Activated CD8-positive, alpha-beta memory T cell treated with anti-CD3 and anti-CD28 coated beads for 48 hours (primary cell): ENCODE measurements at regions not wholly inside any gene's neighbourhood (a gene's known extent, or its start where the extent isn't known, plus 50 kb on each side); places are given as distances from the start of the nearest gene placed in this dataset.

Experiments
- DNase-seq, 3 experiments: peaks; one replicate each; pipeline ENCODE4 v3.0.0-alpha.2; 2020; ENCODE audit warnings: low read depth in 2 of 3, low spot score in 2 of 3

DNA sequence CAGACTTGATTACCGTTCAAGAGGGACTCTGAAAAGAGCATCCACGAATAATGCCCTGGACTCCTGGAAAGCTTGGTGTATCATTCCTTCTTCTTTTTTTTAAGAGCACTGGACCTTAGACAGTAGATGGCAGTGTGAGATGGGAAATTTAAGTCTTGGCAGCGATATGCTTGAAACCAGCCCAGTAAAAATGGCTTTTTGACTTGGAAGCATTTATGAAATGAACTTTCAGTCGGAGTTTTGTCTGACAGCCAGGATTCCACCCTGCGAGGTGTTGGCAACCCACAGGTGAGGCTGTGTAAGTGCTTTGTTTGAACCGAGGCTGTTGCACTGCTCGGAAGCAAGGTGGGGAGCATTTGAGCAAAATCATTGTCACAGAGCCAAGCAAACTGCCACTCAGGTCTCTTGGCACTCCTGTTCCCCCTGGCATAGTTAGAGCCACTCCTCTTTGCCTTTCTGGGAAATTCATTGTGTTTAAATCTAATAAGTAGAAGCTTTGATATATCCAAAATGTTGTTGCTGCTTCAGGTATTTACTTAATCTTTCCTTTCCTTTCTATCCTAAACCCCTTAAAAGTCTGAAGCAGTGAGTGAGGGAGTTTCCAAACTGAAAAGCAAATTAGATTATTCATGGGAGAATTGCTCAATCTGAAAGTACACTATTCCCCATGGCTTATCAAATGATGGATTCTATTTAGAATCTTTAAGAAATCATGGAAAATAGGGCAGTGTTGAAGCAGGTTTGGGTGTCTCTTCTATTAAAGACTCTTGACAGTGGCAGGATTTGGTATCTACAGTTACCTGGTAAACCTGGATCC, 272.8 kb upstream of the SLC35B3 start:
- no peak for DNase-seq

DNA sequence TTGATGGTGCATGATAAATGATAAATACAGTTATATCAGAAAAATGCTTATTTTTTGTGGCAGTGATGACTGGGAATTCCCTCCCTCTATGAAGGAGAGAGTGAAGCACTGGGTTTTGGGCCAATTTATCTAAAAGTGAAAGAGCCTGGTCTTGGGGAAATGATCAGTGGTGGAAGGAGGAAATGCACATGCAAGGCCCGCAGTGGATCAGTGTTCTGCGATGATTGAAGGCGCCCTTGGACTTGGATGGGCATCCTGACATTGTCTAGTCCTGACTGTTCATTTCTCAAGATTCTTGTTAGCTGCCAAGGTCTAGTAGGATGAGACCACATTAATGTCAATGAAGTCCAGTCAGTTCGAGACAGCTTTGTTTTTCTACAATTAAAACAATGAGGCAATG, 272.0 kb upstream of the SLC35B3 start:
- DNase-seq = no peak

DNA sequence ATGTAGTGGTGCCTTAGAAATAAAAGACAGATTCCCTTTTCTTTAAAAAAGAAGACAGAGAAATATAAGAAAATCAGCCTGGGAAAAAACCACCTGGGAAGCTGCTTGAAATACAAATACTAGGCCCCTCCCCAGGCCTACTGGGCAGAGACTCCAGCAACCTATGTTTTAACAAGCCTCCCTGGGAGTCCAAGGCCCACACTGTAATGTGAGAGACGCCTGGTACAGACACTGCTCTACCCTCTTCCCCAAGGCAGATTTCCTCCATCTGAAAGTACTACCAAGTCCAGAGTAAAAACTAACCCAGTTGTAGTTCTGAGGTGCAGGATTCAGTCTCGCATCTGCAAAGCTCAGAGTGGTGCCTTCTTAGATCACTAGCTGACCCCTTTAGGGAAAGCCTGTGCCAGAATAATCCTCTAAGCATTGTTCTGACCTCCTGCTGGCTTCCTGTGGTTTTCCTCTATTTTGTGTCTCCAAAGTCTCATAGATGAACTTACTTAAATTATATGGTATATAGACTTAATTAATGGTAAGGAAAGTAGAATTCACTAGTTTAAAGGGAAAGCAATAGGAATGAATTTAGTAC, 270.2 kb upstream of the SLC35B3 start:
- no peak for DNase-seq

DNA sequence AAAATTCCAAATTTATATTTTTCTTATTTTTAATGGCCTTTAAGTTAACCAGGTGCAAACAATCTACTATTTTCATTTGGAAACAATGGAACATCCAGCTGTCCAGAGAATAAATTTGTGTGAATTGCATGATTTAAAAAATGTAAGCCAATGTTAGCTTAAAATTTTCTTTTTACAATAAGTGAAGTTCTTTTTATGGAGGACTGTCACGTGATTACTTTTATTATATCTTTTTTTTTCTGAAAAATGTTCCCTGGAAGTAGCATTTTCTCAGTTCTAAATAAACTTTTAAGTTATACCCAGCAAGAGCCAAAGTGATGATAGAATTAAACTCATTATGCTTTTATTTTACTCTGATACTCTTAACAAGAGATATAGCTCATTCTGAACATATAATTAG, 267.7 kb upstream of the SLC35B3 start:
- no peak for DNase-seq

DNA sequence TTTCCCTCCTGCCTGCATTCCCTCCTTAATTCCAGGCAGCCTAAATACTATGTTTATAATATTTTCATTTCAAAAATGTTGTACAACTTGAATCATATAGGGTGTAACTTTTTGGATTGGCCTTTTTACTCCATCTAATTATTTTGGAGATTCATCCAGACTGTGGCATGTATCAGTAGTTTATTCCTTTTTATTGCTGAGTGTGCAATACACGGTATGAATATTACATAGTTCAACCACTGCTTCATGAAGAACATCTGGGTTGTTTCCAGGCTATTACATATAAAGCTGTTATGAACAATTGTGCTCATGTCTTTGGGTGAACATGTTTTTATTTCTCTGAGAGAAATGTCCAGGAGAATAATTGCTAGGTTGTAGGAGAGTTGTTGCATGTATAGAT, 253.5 kb upstream of the SLC35B3 start:
- no peak for DNase-seq

DNA sequence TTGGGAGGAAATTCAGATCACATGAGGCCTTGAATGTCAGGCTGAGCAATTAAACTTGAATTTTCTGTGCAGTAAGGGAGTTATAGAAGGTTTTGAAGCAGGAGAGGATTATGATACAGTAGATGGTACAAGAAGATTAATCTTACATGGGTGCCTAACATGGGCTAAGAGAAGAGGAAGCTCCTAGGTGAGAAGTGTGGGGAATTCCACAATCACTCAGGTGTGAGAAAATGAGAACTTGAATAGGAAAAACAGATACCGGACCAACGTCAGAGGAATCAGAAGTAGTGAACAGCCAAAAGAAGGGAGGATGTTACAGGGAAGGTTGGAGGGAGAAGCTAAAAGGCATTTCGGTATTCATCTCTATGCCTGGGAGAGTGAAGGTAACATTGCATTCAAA, 250.7 kb upstream of the SLC35B3 start:
- no peak for DNase-seq

DNA sequence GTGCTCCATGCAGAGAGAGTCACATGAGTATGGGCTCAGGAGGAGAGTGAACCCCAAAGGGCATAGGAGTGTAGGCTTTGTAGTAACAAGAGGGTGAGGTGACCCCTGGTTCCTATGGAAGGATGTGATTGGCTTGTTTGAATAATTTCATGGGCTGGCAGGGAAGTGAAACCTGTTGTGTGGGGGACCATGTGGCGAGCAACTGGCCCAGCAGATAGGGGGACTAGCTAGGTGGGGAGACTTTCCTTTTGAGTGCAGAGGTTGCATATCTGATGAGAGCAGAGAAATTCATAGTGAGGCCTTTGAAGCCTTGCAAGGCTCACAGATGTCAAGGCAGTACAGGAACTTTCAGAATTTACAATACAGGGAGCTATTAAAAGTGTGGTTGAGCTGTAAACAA, 247.9 kb upstream of the SLC35B3 start:
- DNase-seq = no peak

DNA sequence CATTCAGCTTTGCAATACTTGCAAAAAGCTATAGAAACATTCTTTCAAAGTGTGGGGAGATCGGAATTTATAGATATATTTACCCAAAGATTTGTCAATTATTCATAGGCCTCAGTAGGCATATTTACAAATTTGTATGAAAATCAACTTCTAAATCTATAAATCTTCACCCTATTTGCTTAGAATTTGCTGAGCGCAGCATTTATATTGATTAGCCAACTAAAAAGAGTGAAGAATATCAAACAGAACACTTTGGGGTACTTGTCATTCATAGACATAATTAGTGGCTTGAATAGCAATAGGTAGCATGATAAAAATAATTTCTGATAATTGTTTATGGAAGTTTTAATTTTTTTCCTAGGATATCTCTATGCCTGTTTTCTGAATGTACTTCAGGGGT, 244.5 kb upstream of the SLC35B3 start:
- no peak for DNase-seq

DNA sequence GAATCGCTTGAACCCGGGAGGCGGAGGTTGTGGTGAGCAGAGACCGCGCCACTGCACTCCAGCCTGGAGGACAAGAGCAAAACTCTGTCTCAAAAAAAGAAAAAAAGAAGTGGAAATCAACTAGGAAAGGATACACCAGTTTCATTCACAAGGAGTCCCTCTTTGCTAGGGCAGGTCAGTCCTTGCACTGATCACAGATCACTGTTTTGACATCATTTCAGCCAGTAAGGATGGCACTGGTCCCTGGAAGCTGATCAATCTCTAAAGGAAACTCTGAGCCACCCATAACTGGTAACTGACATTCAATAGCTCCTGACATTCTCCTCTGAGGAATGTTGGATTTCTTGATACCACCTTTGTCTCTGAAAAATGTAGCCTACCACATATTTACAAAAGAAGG, 243.1 kb upstream of the SLC35B3 start:
- no peak for DNase-seq

DNA sequence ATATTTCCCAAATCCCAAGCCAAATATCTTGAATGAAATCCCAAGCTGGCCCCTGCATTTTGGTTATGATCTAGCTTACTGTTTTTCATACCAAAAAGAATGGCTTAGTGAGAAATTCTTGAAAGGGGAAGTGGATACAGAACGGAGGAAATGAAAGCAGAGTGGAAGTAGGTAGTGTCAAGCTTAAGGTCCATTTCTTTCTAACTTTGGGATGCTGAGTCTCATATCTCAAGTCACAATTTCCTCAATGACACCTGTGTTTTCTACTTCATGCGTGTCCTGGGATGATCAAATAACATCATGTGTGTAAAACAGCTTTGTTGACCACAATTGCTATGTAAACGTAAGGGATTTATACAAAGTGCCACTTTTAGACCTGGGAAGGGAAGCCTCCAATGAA, 238.8 kb upstream of the SLC35B3 start:
- DNase-seq = no peak

DNA sequence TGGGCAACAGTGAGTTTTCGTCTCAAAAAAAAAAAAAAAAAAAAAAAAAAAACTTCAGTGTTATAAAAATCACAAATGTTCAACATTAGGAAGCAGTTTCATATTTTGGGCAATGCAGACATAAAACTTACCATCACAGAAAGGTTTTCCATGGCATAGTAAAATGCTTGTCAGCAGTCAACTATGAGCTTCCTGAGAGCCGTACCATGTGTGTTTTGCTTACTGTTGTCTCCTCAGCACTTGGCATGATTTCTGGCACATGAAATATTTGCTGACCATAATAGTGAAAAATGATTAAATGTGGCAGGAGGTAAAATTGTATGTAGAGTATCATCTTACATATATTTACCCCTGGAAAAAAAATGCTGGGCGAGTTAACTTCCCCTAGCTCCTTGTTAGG, 237.5 kb upstream of the SLC35B3 start:
- DNase-seq = no peak

DNA sequence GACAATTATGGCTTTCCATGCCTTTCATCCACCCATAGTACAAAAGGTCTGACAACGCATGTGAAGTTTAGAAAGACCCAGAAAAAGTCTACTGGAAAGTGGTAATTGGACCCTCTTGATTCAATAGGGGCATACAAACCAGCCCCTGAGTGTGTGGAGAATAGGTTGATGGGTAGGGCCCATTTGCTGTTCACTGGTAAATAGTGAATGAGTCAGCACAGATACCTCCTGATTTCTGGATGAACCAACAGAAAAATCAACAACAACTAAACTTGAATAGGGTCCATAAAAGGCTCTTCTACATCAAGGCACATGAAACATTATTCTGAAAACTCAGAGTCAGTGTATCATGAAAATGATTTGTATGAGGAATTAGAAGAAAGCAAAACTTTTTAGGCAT, 235.4 kb upstream of the SLC35B3 start:
- DNase-seq = no peak

DNA sequence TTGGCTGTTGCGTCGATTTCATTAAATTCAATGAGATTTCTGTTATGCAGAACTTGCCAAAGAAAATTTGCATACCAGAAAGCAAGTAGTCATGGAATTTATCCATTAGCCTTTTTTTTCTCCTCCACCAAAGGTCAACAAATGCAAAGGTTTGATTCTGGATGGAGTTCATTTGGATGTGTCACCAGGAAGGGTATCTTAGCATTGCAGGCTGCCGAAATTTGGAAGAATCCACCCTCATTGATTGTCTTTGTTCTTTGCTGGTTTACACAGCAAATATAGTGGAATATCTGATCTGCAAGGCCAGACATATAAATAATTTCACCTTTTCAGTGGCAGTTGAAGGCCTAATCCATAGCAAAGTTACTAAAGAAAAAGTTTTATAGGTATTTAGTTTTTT, 229.4 kb upstream of the SLC35B3 start:
- no peak for DNase-seq

DNA sequence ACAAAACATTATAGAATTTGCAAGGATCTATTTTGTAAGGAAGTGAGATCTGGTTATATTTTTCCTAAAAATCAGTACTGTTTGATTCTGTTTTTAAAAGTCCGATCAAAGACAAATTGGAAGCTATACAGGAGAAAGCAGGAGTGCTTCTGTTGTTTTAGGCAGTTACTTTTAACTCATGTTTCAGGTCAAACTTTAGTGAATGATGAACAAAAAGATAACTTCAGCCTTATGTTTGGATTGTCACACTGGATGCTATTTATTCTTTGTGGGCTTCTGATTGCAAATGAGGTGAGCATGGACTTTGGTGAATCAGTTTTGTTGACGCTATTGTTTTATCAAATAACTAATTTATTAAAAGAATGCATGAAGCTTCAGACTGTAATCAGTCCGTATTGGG, 228.7 kb upstream of the SLC35B3 start:
- DNase-seq = no peak

DNA sequence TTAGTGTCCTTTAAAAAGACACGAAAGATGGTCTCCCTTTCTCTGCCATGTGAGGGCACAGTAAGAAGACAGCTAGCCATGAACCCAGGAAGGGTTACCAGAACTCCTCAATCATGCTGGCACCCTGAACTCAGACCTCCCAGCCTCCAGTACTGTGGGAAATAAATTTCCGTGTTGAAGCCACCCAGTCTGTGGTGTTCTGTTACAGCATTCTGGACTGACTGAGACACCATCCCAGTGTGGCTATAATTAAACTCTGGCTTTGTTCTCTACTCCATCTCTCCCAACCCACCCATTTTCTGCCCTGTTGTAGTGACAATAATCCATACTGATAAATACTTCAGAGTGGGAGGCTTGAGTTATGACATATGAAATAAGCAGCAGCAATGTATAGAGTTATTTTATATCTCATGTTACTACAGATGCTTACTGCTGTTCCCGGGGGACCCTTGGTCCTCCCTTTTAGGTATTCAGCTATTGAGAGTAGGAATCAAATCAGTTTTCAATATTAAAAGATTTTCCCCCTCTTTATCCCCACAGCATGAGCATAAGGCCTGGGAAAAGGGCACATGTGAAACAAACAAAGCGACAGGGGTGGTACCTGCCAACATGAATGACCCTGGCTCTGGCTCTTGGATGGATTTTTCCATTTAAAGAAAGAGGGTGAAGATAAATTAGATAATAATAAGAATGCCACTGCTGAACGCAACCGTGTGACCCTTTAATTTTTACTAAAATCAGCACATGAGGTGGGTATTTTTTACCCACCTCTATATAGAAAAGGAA, 224.3 kb upstream of the SLC35B3 start:
- no peak for DNase-seq

DNA sequence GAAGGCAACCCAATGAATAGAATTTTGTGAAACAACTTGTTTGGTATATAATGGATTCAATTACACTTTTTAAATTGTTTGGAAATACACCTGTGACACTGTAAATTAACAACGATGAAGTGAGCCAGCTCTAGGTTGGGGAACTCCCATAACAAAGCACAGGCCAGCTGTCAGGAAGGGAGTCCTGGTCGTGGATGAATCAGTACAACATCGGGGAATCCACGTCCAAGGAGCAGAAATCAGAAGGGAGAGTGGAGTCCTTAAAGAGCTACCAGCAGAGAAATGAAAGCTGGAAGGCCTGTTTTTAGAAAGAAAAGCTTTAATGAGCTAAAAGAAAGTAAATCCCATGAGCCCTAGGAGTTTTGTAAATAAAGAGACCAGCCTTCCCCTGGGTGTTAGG, 223.1 kb upstream of the SLC35B3 start:
- DNase-seq = no peak

DNA sequence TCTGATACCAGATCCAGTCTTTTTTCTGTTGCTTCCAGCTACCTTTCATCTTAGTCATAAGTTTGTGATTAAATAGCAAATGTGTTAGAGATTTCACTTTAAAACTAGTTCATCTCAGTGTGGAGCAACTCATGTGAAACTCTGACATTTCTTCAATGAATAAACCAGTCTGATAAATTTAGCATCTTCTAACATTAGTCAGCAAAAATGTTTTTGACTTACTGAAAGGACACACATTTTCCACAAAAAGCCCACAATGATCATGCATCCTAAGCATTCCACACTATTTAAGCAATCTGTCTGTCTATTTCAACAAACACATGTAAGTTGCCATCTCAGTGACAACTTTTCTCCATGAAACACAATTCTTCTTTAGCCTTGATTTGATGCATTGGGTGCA, 222.2 kb upstream of the SLC35B3 start:
- no peak for DNase-seq

DNA sequence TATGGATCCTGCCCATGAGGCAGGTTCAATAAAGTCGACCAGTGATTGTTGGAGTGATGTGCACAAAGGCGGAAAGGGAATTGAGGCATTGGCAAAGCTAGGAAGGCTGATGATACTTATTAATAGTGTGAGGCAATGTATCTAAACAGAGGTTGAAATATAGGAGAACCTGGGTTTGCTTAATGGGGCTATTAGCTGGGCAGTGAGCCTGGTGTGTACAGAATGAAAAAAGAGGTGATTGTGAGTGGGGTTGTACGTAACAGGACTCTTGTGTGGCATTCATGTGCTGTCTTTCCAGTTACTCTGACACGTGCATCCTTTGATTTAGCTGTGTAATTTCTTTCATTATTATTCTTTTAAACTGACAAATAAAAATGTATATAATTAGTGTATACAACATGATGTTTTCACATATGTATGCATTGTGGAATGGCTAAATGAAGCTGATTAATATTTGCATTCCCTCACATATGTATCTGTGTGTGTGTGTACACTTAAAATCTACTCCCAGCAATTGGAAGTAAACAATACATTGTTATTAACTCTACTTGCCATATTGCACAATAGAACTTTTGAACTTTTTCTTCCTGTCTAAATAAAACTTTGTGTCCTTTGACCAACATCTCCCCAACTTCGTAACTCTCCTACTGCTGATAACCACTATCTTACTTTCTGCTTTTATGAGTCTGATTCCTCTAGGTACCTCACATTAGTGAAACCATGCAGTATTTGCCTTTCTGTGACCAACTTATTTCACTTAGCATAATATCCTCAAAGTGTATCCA, 220.5 kb upstream of the SLC35B3 start:
- DNase-seq = no peak

DNA sequence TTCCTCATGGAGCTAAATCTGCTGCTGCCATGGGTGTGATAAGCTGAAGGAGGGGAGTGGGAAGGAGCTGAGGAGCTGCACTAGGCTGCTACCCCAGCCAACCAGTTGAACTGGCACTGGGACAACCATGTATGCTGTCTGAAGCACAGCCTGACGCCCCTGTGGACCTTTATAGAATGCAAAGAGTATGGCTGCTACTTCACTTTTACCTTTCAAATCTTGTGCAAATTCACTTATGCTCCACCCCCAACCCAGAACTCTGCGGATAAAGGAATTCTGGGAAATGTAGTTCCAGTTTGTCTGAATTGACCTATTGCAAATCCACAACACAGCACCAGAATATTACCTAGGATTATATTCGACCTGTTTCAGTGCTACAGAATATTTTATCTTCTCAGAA, 217.4 kb upstream of the SLC35B3 start:
- DNase-seq = no peak

DNA sequence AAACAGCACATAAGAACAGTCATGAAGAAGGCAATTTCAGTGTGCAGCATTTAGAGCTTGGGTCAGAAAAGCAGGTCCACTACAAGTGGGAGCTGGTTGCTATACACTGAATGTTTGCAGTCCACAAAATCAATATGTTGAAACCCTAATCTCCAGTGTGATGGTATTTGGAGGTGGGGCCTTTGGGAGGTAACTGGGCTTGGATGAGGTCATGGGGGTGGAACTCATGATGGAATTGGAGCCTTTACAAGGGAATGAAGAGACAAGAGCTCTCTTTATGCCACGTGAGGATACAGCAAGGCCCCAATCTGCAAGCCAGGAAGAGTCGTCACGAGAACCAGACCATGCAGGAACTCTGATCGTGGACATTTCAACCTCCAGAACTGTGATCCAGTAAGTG, 216.7 kb upstream of the SLC35B3 start:
- no peak for DNase-seq

DNA sequence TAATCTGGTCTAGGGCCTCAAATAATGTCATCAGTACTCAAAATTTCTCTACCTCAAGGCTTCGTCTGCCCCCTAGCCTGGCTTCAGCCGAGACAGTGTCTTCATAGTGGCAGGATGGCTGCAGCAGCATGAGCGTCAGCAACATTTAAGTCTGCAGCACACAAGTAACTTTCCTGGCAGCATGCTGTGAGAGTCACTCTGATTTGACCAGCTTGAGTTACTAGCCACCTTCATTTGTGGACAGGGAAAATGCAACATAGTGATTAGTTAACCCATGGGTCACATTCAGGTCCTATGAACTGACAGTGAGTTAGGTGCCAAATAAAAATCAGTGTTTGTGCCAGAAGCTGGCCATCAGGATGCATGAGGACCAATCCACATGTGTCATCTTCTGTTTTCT, 209.9 kb upstream of the SLC35B3 start:
- DNase-seq = no peak

DNA sequence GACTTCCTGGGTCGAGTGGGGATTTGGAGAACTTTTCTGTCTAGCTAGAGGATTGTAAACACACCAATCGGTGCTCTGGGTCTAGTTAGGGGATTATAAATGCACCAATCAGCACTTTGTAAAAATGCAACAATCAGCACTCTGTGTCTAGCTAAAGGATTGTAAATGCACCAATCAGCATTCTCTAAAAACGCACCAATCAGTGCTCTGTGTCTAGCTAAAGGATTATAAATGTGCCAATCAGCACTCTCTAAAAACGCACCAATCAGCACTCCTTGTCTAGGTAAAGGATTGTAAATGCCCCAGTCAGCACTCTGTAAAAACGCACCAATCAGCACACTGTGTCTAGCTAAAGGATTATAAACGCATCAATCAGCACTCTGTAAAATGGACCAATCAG, 209.0 kb upstream of the SLC35B3 start:
- no peak for DNase-seq
